ENCODE measurements at regions not wholly inside any gene's neighbourhood (a gene's known extent, or its start where the extent isn't known, plus 50 kb on each side); places are given as distances from the start of the nearest gene placed in this dataset.

- DNase-seq (peak; percentile 52), ATAC-seq (peak; percentile 87)
- Histone ChIP-seq H3K79me2 (ENCODE audit: low read length) (no peaks in the 10 kb centered on the region), H4K20me1 (ENCODE audit: low read length) (no peaks in the 10 kb centered on the region), H3K27ac (ENCODE audit: low read length) (no peak overlapping the region), H2AFZ (ENCODE audit: low read length) (no peak overlapping the region; the same call in 1 of the 2 replicates), H3K27me3 (ENCODE audit: low read length) (no peaks in the 10 kb centered on the region), H3K36me3 (ENCODE audit: low read depth, low read length) (no peaks in the 10 kb centered on the region), H3K9me3 (ENCODE audit: low read length) (no peaks in the 10 kb centered on the region), H3F3A (ENCODE audit: low read length, unreplicated experiment) (no peaks in the 10 kb centered on the region), H3K4me3 (ENCODE audit: low read length) (no peak overlapping the region), H3K9ac (ENCODE audit: low read length) (no peak overlapping the region), H3K9me2 (replicated peaks; ENCODE audit: low read length) (no peaks in the 10 kb centered on the region), H3K4me1 (ENCODE audit: insufficient read depth, low read length) (peaks cover 4% of the 10 kb centered on the region; the same call in 1 of the 2 replicates), H3K4me2 (ENCODE audit: low read length) (peak overlapping the region; percentile 34; the same call in 1 of the 2 replicates)
- BruUV-seq (replicated peaks): no TSS peak
- intact Hi-C loops (cut with micrococcal nuclease): loop anchor here (1.0 kb wide), 1 partner anchor 124 kb away; no protein-coding TSS in a partner anchor
- TF ChIP-seq EZH2 (IDR thresholded peaks at IDR 0.05; ENCODE audit: low read length, unreplicated experiment) (no peak), EZH2phosphoT487 (IDR thresholded peaks at IDR 0.05; ENCODE audit: borderline replicate concordance, low read length) (no peak)
- TF ChIP-seq, protein P1, sequence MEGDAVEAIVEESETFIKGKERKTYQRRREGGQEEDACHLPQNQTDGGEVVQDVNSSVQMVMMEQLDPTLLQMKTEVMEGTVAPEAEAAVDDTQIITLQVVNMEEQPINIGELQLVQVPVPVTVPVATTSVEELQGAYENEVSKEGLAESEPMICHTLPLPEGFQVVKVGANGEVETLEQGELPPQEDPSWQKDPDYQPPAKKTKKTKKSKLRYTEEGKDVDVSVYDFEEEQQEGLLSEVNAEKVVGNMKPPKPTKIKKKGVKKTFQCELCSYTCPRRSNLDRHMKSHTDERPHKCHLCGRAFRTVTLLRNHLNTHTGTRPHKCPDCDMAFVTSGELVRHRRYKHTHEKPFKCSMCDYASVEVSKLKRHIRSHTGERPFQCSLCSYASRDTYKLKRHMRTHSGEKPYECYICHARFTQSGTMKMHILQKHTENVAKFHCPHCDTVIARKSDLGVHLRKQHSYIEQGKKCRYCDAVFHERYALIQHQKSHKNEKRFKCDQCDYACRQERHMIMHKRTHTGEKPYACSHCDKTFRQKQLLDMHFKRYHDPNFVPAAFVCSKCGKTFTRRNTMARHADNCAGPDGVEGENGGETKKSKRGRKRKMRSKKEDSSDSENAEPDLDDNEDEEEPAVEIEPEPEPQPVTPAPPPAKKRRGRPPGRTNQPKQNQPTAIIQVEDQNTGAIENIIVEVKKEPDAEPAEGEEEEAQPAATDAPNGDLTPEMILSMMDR (conservative IDR thresholded peaks at IDR 0.05; ENCODE audit: low read depth, low read length): peak; percentile 72
- POLR2A ChIA-PET (ENCODE audit: unreplicated experiment): no interaction called here
- CTCF ChIA-PET: interaction anchor here (1.8 kb wide), 1 partner anchor 124 kb away, joined by 12 read pairs; no protein-coding TSS in a partner anchor
These were observed 166.7 kb upstream of the ADGRB3 start for GRCh38 chr6:68468244-68468884.

GRCh38 chr6:68458447-68458846 lies 176.6 kb upstream of the ADGRB3 start:
- Histone ChIP-seq H3K4me1 (ENCODE audit: insufficient read depth, low read length) (no peaks in the 10 kb centered on the region), H3F3A (ENCODE audit: low read length, unreplicated experiment) (no peaks in the 10 kb centered on the region), H3K9ac (ENCODE audit: low read length) (no peak overlapping the region), H3K36me3 (ENCODE audit: low read depth, low read length) (no peaks in the 10 kb centered on the region), H2AFZ (ENCODE audit: low read length) (no peak overlapping the region), H3K9me2 (replicated peaks; ENCODE audit: low read length) (no peaks in the 10 kb centered on the region), H3K4me3 (ENCODE audit: low read length) (no peak overlapping the region), H3K4me2 (ENCODE audit: low read length) (no peak overlapping the region), H3K9me3 (ENCODE audit: low read length) (no peaks in the 10 kb centered on the region), H3K27me3 (ENCODE audit: low read length) (no peaks in the 10 kb centered on the region), H3K27ac (ENCODE audit: low read length) (no peak overlapping the region), H4K20me1 (ENCODE audit: low read length) (no peaks in the 10 kb centered on the region), H3K79me2 (ENCODE audit: low read length) (no peaks in the 10 kb centered on the region)
- ATAC-seq (no peak), DNase-seq (no peak)
- ChIA-PET POLR2A (ENCODE audit: unreplicated experiment) (no interaction called here), CTCF (no interaction called here)
- TF ChIP-seq EZH2 (IDR thresholded peaks at IDR 0.05; ENCODE audit: low read length, unreplicated experiment) (no peak), EZH2phosphoT487 (IDR thresholded peaks at IDR 0.05; ENCODE audit: borderline replicate concordance, low read length) (no peak)
- TF ChIP-seq, protein P1 (conservative IDR thresholded peaks at IDR 0.05; ENCODE audit: low read depth, low read length): no peak
- BruUV-seq (replicated peaks): no TSS peak
- intact Hi-C loops (cut with micrococcal nuclease): no loop called here

DNA sequence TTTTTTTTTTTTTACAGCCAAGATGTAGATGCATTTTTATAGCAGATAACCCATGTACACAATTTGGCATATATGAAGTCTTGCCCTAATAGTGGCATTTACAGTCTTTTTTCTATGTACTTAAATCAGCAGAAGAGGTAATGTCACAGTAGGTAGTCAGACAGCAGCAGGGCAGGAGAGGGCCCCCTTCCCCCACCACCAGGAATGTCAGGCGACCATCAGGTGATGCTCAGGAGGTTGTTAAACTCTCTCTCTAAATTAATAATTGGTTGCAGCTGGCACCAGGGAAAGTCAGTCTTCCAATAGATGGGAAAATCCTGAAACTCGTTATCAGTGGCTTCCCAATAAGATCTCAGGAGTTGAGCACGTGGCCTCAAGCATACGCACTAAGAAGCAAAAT lies 188.0 kb upstream of the ADGRB3 start:
- H3K36me3 ChIP-seq (ENCODE audit: low read depth, low read length): no peaks in the 10 kb centered on the region
- DNase-seq: no peak
- H3K4me2 ChIP-seq (ENCODE audit: low read length): no peak overlapping the region
- H3K27ac ChIP-seq (ENCODE audit: low read length): no peak overlapping the region
- intact Hi-C loops (cut with micrococcal nuclease): no loop called here
- BruUV-seq (replicated peaks): no TSS peak
- no peaks in the 10 kb centered on the region for H3K79me2 ChIP-seq (ENCODE audit: low read length)
- no peaks in the 10 kb centered on the region for H3K9me3 ChIP-seq (ENCODE audit: low read length)
- H4K20me1 ChIP-seq (ENCODE audit: low read length): no peaks in the 10 kb centered on the region
- no peaks in the 10 kb centered on the region for H3K27me3 ChIP-seq (ENCODE audit: low read length)
- TF ChIP-seq EZH2phosphoT487 (IDR thresholded peaks at IDR 0.05; ENCODE audit: borderline replicate concordance, low read length) (no peak), EZH2 (IDR thresholded peaks at IDR 0.05; ENCODE audit: low read length, unreplicated experiment) (no peak)
- TF ChIP-seq, protein P1 (conservative IDR thresholded peaks at IDR 0.05; ENCODE audit: low read depth, low read length): no peak
- H3K9me2 ChIP-seq (replicated peaks; ENCODE audit: low read length): no peaks in the 10 kb centered on the region
- H3K9ac ChIP-seq (ENCODE audit: low read length): no peak overlapping the region
- no peaks in the 10 kb centered on the region for H3K4me1 ChIP-seq (ENCODE audit: insufficient read depth, low read length)
- no peaks in the 10 kb centered on the region for H3F3A ChIP-seq (ENCODE audit: low read length, unreplicated experiment)
- H2AFZ ChIP-seq (ENCODE audit: low read length): no peak overlapping the region
- ChIA-PET CTCF (no interaction called here), POLR2A (ENCODE audit: unreplicated experiment) (no interaction called here)
- ATAC-seq: no peak
- H3K4me3 ChIP-seq (ENCODE audit: low read length): no peak overlapping the region
